ENCODE measurements at regions not wholly inside any gene's neighbourhood (a gene's known extent, or its start where the extent isn't known, plus 50 kb on each side); places are given as distances from the start of the nearest gene placed in this dataset.

- no peak for TF ChIP-seq CTCF (conservative IDR thresholded peaks at IDR 0.05)
- no peak for TF ChIP-seq ZFX (IDR thresholded peaks at IDR 0.05)
Observed at GRCh38 chr4:135277068-135277979, 1075.7 kb upstream of the PABPC4L start.
